Left ventricle myocardium inferior (tissue), 1 donor: ENCODE measurements at regions not wholly inside any gene's neighbourhood (a gene's known extent, or its start where the extent isn't known, plus 50 kb on each side); places are given as distances from the start of the nearest gene placed in this dataset.

Source experiments
- DNase-seq: peaks from one replicate; pipeline ENCODE4 v3.0.0-alpha.2; 2020
- H3K27ac ChIP-seq: fragments of 200-600 bp; replicated peaks from 2 replicates; pipeline ENCODE4 v1.8.0; 2021
- H3K27me3 ChIP-seq: fragments of 200-600 bp; 2 replicates; pipeline ENCODE4 v1.8.0; 2021; ENCODE audit warnings: low read depth
- H3K36me3 ChIP-seq: fragments of 200-600 bp; 2 replicates; pipeline ENCODE4 v1.8.0; 2021
- H3K4me1 ChIP-seq: fragments of 200-600 bp; 2 replicates; pipeline ENCODE4 v1.8.0; 2021
- H3K4me3 ChIP-seq: fragments of 200-600 bp; 2 replicates; pipeline ENCODE4 v1.8.0; 2021; ENCODE audit warnings: mild to moderate bottlenecking, moderate library complexity
- H3K9me3 ChIP-seq: fragments of 200-600 bp; replicated peaks from 2 replicates; pipeline ENCODE4 v1.8.0; 2021
- intact Hi-C: fragments of 100-400 bp; cut with micrococcal nuclease; formaldehyde crosslinking; loops from one replicate; pipeline ENCODE4 v1.11.0; 2022
- TF ChIP-seq, protein P1 (sequence below): fragments of 200-600 bp; IDR thresholded peaks from 2 replicates; pipeline ENCODE4 v1.8.0; 2021; ENCODE audit warnings: antibody characterized with exemption, mild to moderate bottlenecking, borderline replicate concordance
- donor health status: DM: no; HTN: yes; CAD: no; lungs with severe emphysema.

- peaks cover 23% of the 10 kb centered on the region for H3K27me3 ChIP-seq
- H3K4me3 ChIP-seq = no peak overlapping the region
- intact Hi-C loops = no loop called here
- no peaks in the 10 kb centered on the region for H3K9me3 ChIP-seq
- TF ChIP-seq, protein P1, sequence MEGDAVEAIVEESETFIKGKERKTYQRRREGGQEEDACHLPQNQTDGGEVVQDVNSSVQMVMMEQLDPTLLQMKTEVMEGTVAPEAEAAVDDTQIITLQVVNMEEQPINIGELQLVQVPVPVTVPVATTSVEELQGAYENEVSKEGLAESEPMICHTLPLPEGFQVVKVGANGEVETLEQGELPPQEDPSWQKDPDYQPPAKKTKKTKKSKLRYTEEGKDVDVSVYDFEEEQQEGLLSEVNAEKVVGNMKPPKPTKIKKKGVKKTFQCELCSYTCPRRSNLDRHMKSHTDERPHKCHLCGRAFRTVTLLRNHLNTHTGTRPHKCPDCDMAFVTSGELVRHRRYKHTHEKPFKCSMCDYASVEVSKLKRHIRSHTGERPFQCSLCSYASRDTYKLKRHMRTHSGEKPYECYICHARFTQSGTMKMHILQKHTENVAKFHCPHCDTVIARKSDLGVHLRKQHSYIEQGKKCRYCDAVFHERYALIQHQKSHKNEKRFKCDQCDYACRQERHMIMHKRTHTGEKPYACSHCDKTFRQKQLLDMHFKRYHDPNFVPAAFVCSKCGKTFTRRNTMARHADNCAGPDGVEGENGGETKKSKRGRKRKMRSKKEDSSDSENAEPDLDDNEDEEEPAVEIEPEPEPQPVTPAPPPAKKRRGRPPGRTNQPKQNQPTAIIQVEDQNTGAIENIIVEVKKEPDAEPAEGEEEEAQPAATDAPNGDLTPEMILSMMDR = no peak
- no peaks in the 10 kb centered on the region for H3K36me3 ChIP-seq
- no peaks in the 10 kb centered on the region for H3K4me1 ChIP-seq
- no peak for DNase-seq
- H3K27ac ChIP-seq = no peak overlapping the region
These were observed 259.2 kb upstream of the CRY1 start for GRCh38 chr12:107352347-107353081.

GRCh38 chr12:107353312-107353711, 260.0 kb upstream of the CRY1 start:
- H3K4me3 ChIP-seq = no peak overlapping the region
- no peaks in the 10 kb centered on the region for H3K36me3 ChIP-seq
- TF ChIP-seq, protein P1 = no peak
- no peaks in the 10 kb centered on the region for H3K9me3 ChIP-seq
- intact Hi-C loops = no loop called here
- H3K4me1 ChIP-seq = no peaks in the 10 kb centered on the region
- H3K27me3 ChIP-seq = peaks cover 22% of the 10 kb centered on the region
- no peak overlapping the region for H3K27ac ChIP-seq
- no peak for DNase-seq

GRCh38 chr12:107355004-107355565, 261.7 kb upstream of the CRY1 start:
- no peak overlapping the region for H3K4me3 ChIP-seq
- TF ChIP-seq, protein P1 = no peak
- peaks cover 15% of the 10 kb centered on the region for H3K27me3 ChIP-seq
- DNase-seq = no peak
- no peaks in the 10 kb centered on the region for H3K9me3 ChIP-seq
- intact Hi-C loops = no loop called here
- no peaks in the 10 kb centered on the region for H3K36me3 ChIP-seq
- no peak overlapping the region for H3K27ac ChIP-seq
- H3K4me1 ChIP-seq = no peaks in the 10 kb centered on the region

- H3K27me3 ChIP-seq = peaks cover 21% of the 10 kb centered on the region
- no peaks in the 10 kb centered on the region for H3K36me3 ChIP-seq
- intact Hi-C loops = no loop called here
- no peaks in the 10 kb centered on the region for H3K4me1 ChIP-seq
- no peak overlapping the region for H3K27ac ChIP-seq
- DNase-seq = no peak
- no peaks in the 10 kb centered on the region for H3K9me3 ChIP-seq
- no peak overlapping the region for H3K4me3 ChIP-seq
- TF ChIP-seq, protein P1 = no peak
These were observed 262.3 kb upstream of the CRY1 start for GRCh38 chr12:107355612-107356011.

GRCh38 chr12:107356266-107356936, 263.1 kb upstream of the CRY1 start:
- Histone ChIP-seq H3K4me3 (no peak overlapping the region), H3K27ac (no peak overlapping the region), H3K4me1 (no peaks in the 10 kb centered on the region), H3K9me3 (no peaks in the 10 kb centered on the region), H3K36me3 (no peaks in the 10 kb centered on the region), H3K27me3 (peaks cover 27% of the 10 kb centered on the region)
- DNase-seq = no peak
- intact Hi-C loops = no loop called here
- TF ChIP-seq, protein P1 = no peak
